ENCODE measurements at regions not wholly inside any gene's neighbourhood (a gene's known extent, or its start where the extent isn't known, plus 50 kb on each side); places are given as distances from the start of the nearest gene placed in this dataset.
"Not testable (repeated sequence)": the region's sequence is repeated elsewhere in the genome, so short reads cannot be mapped to it uniquely, and the experiment has no call there.

GRCh38 chr6:49142421-49143151 is 320.5 kb downstream of the MMUT start:
- TF ChIP-seq CTCF (IDR thresholded peaks at IDR 0.05; ENCODE audit: insufficient read depth, low read length, poor library complexity, severe bottlenecking) = no peak
- no peaks in the 10 kb centered on the region for H3K36me3 ChIP-seq (ENCODE audit: control insufficient read depth, insufficient read depth, low read length)
- H3K4me3 ChIP-seq (replicated peaks; ENCODE audit: low read depth, low read length) = no peak overlapping the region
- H3K27me3 ChIP-seq (replicated peaks; ENCODE audit: control insufficient read depth, insufficient read depth, low read length) = no peaks in the 10 kb centered on the region
- no peak for DNase-seq (ENCODE audit: extremely low read depth, insufficient read length)

- H3K4me3 ChIP-seq (replicated peaks; ENCODE audit: low read depth, low read length) = no peak overlapping the region
- no peaks in the 10 kb centered on the region for H3K36me3 ChIP-seq (ENCODE audit: control insufficient read depth, insufficient read depth, low read length)
- no peak for TF ChIP-seq CTCF (IDR thresholded peaks at IDR 0.05; ENCODE audit: insufficient read depth, low read length, poor library complexity, severe bottlenecking)
- DNase-seq (ENCODE audit: extremely low read depth, insufficient read length) = no peak
- H3K27me3 ChIP-seq (replicated peaks; ENCODE audit: control insufficient read depth, insufficient read depth, low read length) = no peaks in the 10 kb centered on the region
Observed at GRCh38 chr6:49121970-49122369, 341.1 kb downstream of the MMUT start.

DNA sequence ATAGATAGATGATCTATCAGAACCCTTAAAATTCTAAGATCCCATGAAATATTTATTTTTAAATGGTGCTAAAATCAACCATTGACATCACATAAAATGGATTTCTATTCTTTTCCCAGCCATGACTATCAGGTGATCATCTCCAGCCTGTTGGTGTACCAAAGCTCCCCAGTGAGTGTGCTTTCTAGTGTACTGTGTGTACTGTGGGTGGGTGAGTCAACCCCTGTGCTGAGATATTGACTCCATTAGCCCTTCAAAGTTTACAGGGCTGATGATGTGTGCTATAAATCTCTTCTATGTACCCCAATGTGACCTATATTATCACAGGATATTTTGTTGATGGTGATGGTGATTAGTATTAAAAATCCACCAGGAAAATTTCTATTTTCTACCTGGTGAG is 344.6 kb downstream of the MMUT start:
- DNase-seq (ENCODE audit: extremely low read depth, insufficient read length) = no peak
- H3K4me3 ChIP-seq (replicated peaks; ENCODE audit: low read depth, low read length) = no peak overlapping the region
- H3K27me3 ChIP-seq (replicated peaks; ENCODE audit: control insufficient read depth, insufficient read depth, low read length) = no peaks in the 10 kb centered on the region
- no peak for TF ChIP-seq CTCF (IDR thresholded peaks at IDR 0.05; ENCODE audit: insufficient read depth, low read length, poor library complexity, severe bottlenecking)
- no peaks in the 10 kb centered on the region for H3K36me3 ChIP-seq (ENCODE audit: control insufficient read depth, insufficient read depth, low read length)

DNA sequence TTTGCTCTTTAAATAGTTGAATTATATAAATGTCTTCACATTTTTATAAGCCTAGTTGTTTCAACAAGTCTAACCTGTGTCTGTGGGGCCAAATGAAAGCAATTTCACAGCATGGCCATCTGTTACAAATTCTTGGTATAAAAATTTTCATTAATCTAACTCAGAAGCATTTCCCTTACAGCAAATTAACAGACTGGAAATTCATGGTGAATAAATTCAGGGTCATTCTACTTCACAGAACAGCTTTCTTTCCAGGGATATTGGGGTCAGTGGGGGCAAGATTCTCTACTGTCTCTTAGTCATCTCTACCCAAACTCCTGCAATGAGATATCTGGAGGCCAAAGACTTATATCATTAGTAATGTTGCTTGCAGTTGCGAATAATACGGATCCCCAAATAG is 352.1 kb downstream of the MMUT start:
- no peak for DNase-seq (ENCODE audit: extremely low read depth, insufficient read length)
- no peak for TF ChIP-seq CTCF (IDR thresholded peaks at IDR 0.05; ENCODE audit: insufficient read depth, low read length, poor library complexity, severe bottlenecking)
- Histone ChIP-seq H3K27me3 (replicated peaks; ENCODE audit: control insufficient read depth, insufficient read depth, low read length) (no peaks in the 10 kb centered on the region), H3K4me3 (replicated peaks; ENCODE audit: low read depth, low read length) (no peak overlapping the region), H3K36me3 (ENCODE audit: control insufficient read depth, insufficient read depth, low read length) (no peaks in the 10 kb centered on the region)

DNA sequence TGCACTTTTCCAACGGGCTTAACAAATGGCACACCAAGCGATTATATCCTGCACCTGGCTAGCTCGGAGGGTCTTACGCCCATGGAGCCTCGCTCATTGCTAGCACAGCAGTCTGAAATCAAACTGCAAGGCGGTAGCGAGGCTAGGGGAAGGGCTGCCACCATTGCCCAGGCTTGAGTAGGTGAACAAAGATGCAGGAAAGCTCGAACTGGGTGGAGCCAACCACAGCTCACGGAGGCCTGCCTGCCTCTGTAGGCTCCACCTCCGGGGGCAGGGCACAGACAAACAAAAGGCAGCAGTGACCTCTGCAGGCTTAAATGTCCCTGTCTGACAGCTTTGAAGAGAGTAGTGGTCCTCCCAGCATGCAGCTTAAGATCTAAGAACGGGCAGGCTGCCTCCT is 365.4 kb downstream of the MMUT start:
- H3K36me3 ChIP-seq (ENCODE audit: control insufficient read depth, insufficient read depth, low read length); H3K27me3 ChIP-seq (replicated peaks; ENCODE audit: control insufficient read depth, insufficient read depth, low read length); DNase-seq (ENCODE audit: extremely low read depth, insufficient read length); H3K4me3 ChIP-seq (replicated peaks; ENCODE audit: low read depth, low read length): not testable (repeated sequence)

- H3K4me3 ChIP-seq (replicated peaks; ENCODE audit: low read depth, low read length) = no peak overlapping the region
- H3K27me3 ChIP-seq (replicated peaks; ENCODE audit: control insufficient read depth, insufficient read depth, low read length) = no peaks in the 10 kb centered on the region
- no peak for DNase-seq (ENCODE audit: extremely low read depth, insufficient read length)
- TF ChIP-seq CTCF (IDR thresholded peaks at IDR 0.05; ENCODE audit: insufficient read depth, low read length, poor library complexity, severe bottlenecking) = no peak
- H3K36me3 ChIP-seq (ENCODE audit: control insufficient read depth, insufficient read depth, low read length) = no peaks in the 10 kb centered on the region
Observed at GRCh38 chr6:49097116-49097515, 365.9 kb downstream of the MMUT start.
